H9 (cell line): ENCODE measurements at regions not wholly inside any gene's neighbourhood (a gene's known extent, or its start where the extent isn't known, plus 50 kb on each side); places are given as distances from the start of the nearest gene placed in this dataset.

Experiments used
- DNase-seq: peaks from one replicate; pipeline ENCODE4 v3.0.0-alpha.2; 2017
- H2AFZ ChIP-seq: one replicate; pipeline ENCODE4 v1.6.1; 2013; ENCODE audit warnings: mild to moderate bottlenecking, low read length, control low read depth, moderate library complexity
- H2AK5ac ChIP-seq: 2 replicates; pipeline ENCODE4 v1.6.1; 2013; ENCODE audit warnings: low read length, control low read depth, mixed read lengths; ENCODE audit not compliant: insufficient read length
- H2BK120ac ChIP-seq: one replicate; pipeline ENCODE4 v1.6.1; 2013; ENCODE audit warnings: low read depth, mild to moderate bottlenecking, low read length, control low read depth, inconsistent platforms; ENCODE audit not compliant: poor library complexity, severe bottlenecking
- H2BK12ac ChIP-seq: 2 replicates; pipeline ENCODE4 v1.6.1; 2013; ENCODE audit warnings: low read length, control low read depth, mixed read lengths, low read depth; ENCODE audit not compliant: insufficient read length
- H2BK15ac ChIP-seq: 2 replicates; pipeline ENCODE4 v1.6.1; 2013; ENCODE audit warnings: low read depth, low read length, control low read depth
- H2BK20ac ChIP-seq: one replicate; pipeline ENCODE4 v1.6.1; 2013; ENCODE audit warnings: low read depth, mild to moderate bottlenecking, low read length, control low read depth, inconsistent platforms; ENCODE audit not compliant: poor library complexity, severe bottlenecking
- H2BK5ac ChIP-seq: 2 replicates; pipeline ENCODE4 v1.6.1; 2013; ENCODE audit warnings: low read length, control low read depth, mixed read lengths; ENCODE audit not compliant: insufficient read length
- H3K14ac ChIP-seq: 2 replicates; pipeline ENCODE4 v1.6.1; 2013; ENCODE audit warnings: low read length, control low read depth; ENCODE audit not compliant: insufficient read depth
- H3K18ac ChIP-seq: 2 replicates; pipeline ENCODE4 v1.6.1; 2013; ENCODE audit warnings: low read depth, mild to moderate bottlenecking, mixed read lengths, low read length, control low read depth; ENCODE audit not compliant: insufficient read length
- H3K23ac ChIP-seq: 2 replicates; pipeline ENCODE4 v1.6.1; 2013; ENCODE audit warnings: low read length, control low read depth, mixed read lengths, low read depth; ENCODE audit not compliant: insufficient read length
- H3K23me2 ChIP-seq: 2 replicates; pipeline ENCODE4 v1.6.1; 2013; ENCODE audit warnings: low read depth, mild to moderate bottlenecking, mixed read lengths, low read length, control low read depth; ENCODE audit not compliant: insufficient read length, poor library complexity, severe bottlenecking
- H3K27ac ChIP-seq: 2 replicates; pipeline ENCODE4 v1.5.1; 2013; ENCODE audit warnings: low read length, control low read depth, mixed read lengths, low read depth; ENCODE audit not compliant: insufficient read length
- H3K27me3 ChIP-seq: 2 replicates; pipeline ENCODE4 v1.6.1; 2013; ENCODE audit warnings: low read length, control low read depth, inconsistent platforms; ENCODE audit not compliant: insufficient read depth
- H3K4ac ChIP-seq: 2 replicates; pipeline ENCODE4 v1.6.1; 2013; ENCODE audit warnings: low read depth, mild to moderate bottlenecking, control low read depth, inconsistent platforms, low read length, moderate library complexity
- H3K4me1 ChIP-seq: 2 replicates; pipeline ENCODE4 v1.6.1; 2013; ENCODE audit warnings: low read length, control low read depth, inconsistent platforms; ENCODE audit not compliant: insufficient read depth
- H3K4me2 ChIP-seq: 2 replicates; pipeline ENCODE4 v1.6.1; 2013; ENCODE audit warnings: low read length, control low read depth, mixed read lengths; ENCODE audit not compliant: insufficient read length, insufficient read depth
- H3K56ac ChIP-seq: 2 replicates; pipeline ENCODE4 v1.6.1; 2013; ENCODE audit warnings: low read depth, mild to moderate bottlenecking, mixed read lengths, low read length, control low read depth; ENCODE audit not compliant: insufficient read length
- H3K79me1 ChIP-seq: 2 replicates; pipeline ENCODE4 v1.6.1; 2013; ENCODE audit warnings: low read depth, mild to moderate bottlenecking, moderate library complexity, low read length, control low read depth, inconsistent platforms; ENCODE audit not compliant: insufficient read depth, poor library complexity, severe bottlenecking
- H3K79me2 ChIP-seq: 2 replicates; pipeline ENCODE4 v1.6.1; 2013; ENCODE audit warnings: low read length, control low read depth, inconsistent platforms; ENCODE audit not compliant: insufficient read depth
- H3K9ac ChIP-seq: 2 replicates; pipeline ENCODE4 v1.6.1; 2013; ENCODE audit warnings: low read length, control low read depth, mixed read lengths; ENCODE audit not compliant: insufficient read length; ENCODE audit errors: extremely low read depth
- H3K9me3 ChIP-seq: one replicate; pipeline ENCODE4 v1.6.1; 2013; ENCODE audit warnings: low read depth, low read length, inconsistent platforms; ENCODE audit not compliant: control insufficient read depth
- H3T11ph ChIP-seq: one replicate; pipeline ENCODE4 v1.6.1; 2013; ENCODE audit warnings: mild to moderate bottlenecking, low read length, control low read depth, inconsistent platforms
- H4K20me1 ChIP-seq: one replicate; pipeline ENCODE4 v1.6.1; 2013; ENCODE audit not compliant: control insufficient read depth, insufficient read length, insufficient read depth
- H4K5ac ChIP-seq: 2 replicates; pipeline ENCODE4 v1.6.1; 2013; ENCODE audit warnings: low read depth, mild to moderate bottlenecking, mixed read lengths, low read length, control low read depth; ENCODE audit not compliant: insufficient read length
- H4K8ac ChIP-seq: replicated peaks from 2 replicates; pipeline ENCODE4 v1.6.1; 2013; ENCODE audit warnings: low read length, control low read depth, mixed read lengths, low read depth; ENCODE audit not compliant: insufficient read length
- H4K91ac ChIP-seq: 2 replicates; pipeline ENCODE4 v1.6.1; 2013; ENCODE audit warnings: low read depth, mild to moderate bottlenecking, moderate library complexity, mixed read lengths, low read length, control low read depth; ENCODE audit not compliant: insufficient read length
- H3K27ac Mint-ChIP-seq, 3 experiments: 2 replicates in 2 of 3; 3 replicates in 1 of 3; pipeline ENCODE4 v1.8.0; 2020 to 2021; ENCODE audit warnings: mixed read lengths in 3 of 3, mild to moderate bottlenecking in 1 of 3, moderate library complexity in 1 of 3
- H3K27me3 Mint-ChIP-seq: 2 replicates; pipeline ENCODE4 v1.8.0; 2021; ENCODE audit warnings: low read depth, mild to moderate bottlenecking, moderate library complexity, mixed read lengths
- H3K36me3 Mint-ChIP-seq, 3 experiments: 2 replicates in 2 of 3; 3 replicates in 1 of 3; pipeline ENCODE4 v1.8.0; 2020 to 2021; ENCODE audit warnings: low read depth in 3 of 3, mixed read lengths in 3 of 3; ENCODE audit not compliant: insufficient read depth in 1 of 3
- H3K4me1 Mint-ChIP-seq, 2 experiments: 2 replicates each; pipeline ENCODE4 v1.8.0; 2020; ENCODE audit warnings: mixed read lengths in 2 of 2
- H3K4me3 Mint-ChIP-seq, 2 experiments: 2 replicates in 1 of 2; 3 replicates in 1 of 2; pipeline ENCODE4 v1.8.0; 2020 to 2021; ENCODE audit warnings: mild to moderate bottlenecking in 2 of 2, mixed read lengths in 2 of 2, moderate library complexity in 1 of 2
- H3K9me3 Mint-ChIP-seq, 2 experiments: 2 replicates in 1 of 2; 3 replicates in 1 of 2; pipeline ENCODE4 v1.8.0; 2020; ENCODE audit warnings: mild to moderate bottlenecking in 2 of 2, mixed read lengths in 2 of 2, moderate library complexity in 1 of 2
- WGBS: extraction: QIAGEN DNeasy Blood & Tissue Kit; methylation state at CpG from one replicate; pipeline ENCODE4 v1.1.7; 2013; ENCODE audit warnings: missing lambda C conversion rate, low lambda C conversion rate, mixed read lengths; ENCODE audit not compliant: insufficient read length; ENCODE audit errors: extremely low coverage; 5-methylcytosine and 5-hydroxymethylcytosine counted together
- TF ChIP-seq, protein P1 (sequence below): fragments of 200-600 bp; sonication (generic); conservative IDR thresholded peaks from 3 replicates; pipeline ENCODE4 v1.8.0; 2021; ENCODE audit warnings: antibody characterized with exemption, mild to moderate bottlenecking

DNA sequence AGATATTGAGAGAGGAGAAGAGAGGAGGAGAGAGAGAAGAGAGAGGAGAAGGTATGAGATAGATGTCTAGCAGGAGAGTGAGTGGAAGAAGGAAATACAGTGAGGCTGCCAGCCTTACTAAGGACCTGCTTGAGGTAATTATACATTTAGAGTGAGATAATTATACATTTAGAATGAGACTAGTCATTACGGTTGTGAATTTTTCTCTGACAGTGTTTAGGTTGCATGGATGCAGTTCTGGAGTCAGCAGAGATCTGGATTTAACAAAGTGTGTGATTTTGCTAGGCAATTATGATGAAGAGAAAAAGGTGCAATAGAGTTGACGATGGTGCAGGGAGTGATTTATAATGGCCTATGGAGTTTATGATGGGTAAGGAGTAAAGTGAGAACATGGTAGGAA lies 187.1 kb upstream of the ARX start:
- no peak overlapping the region for H3K18ac ChIP-seq
- no peak overlapping the region for H2BK20ac ChIP-seq
- Mint-ChIP-seq H3K36me3 (no peaks in the 10 kb centered on the region), H3K4me1 (no peaks in the 10 kb centered on the region), H3K27ac (no peak overlapping the region), H3K9me3 (peaks cover 0 to 3% of the 10 kb centered on the region in 2 experiments; a peak in 2 of 5 replicates), H3K4me3 (no peak overlapping the region), H3K27me3 (no peaks in the 10 kb centered on the region; the same call in 1 of the 2 replicates)
- no peak overlapping the region for H2BK120ac ChIP-seq
- no peak overlapping the region for H4K8ac ChIP-seq
- no peak overlapping the region for H4K91ac ChIP-seq
- H3K9ac ChIP-seq: no peak overlapping the region
- no peak overlapping the region for H2BK12ac ChIP-seq
- no peak overlapping the region for H3K27ac ChIP-seq
- TF ChIP-seq, protein P1, sequence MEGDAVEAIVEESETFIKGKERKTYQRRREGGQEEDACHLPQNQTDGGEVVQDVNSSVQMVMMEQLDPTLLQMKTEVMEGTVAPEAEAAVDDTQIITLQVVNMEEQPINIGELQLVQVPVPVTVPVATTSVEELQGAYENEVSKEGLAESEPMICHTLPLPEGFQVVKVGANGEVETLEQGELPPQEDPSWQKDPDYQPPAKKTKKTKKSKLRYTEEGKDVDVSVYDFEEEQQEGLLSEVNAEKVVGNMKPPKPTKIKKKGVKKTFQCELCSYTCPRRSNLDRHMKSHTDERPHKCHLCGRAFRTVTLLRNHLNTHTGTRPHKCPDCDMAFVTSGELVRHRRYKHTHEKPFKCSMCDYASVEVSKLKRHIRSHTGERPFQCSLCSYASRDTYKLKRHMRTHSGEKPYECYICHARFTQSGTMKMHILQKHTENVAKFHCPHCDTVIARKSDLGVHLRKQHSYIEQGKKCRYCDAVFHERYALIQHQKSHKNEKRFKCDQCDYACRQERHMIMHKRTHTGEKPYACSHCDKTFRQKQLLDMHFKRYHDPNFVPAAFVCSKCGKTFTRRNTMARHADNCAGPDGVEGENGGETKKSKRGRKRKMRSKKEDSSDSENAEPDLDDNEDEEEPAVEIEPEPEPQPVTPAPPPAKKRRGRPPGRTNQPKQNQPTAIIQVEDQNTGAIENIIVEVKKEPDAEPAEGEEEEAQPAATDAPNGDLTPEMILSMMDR: no peak
- H2AK5ac ChIP-seq: no peak overlapping the region
- 100% methylated on average over 1 of the region's 2 CpGs for WGBS
- H3K79me2 ChIP-seq: no peaks in the 10 kb centered on the region; the same call in 1 of the 2 replicates
- no peak overlapping the region for H3K4ac ChIP-seq
- H3K27me3 ChIP-seq: no peaks in the 10 kb centered on the region
- H3K23ac ChIP-seq: no peak overlapping the region
- no peaks in the 10 kb centered on the region for H3K79me1 ChIP-seq
- no peaks in the 10 kb centered on the region for H3K4me1 ChIP-seq
- H4K20me1 ChIP-seq: no peaks in the 10 kb centered on the region
- no peak overlapping the region for H2AFZ ChIP-seq
- H2BK5ac ChIP-seq: no peak overlapping the region
- H3K56ac ChIP-seq: no peak overlapping the region
- no peak overlapping the region for H3K14ac ChIP-seq
- DNase-seq: no peak
- no peaks in the 10 kb centered on the region for H3K9me3 ChIP-seq
- H3K4me2 ChIP-seq: no peak overlapping the region
- H3T11ph ChIP-seq: no peak overlapping the region
- no peak overlapping the region for H4K5ac ChIP-seq
- H2BK15ac ChIP-seq: no peak overlapping the region
- H3K23me2 ChIP-seq: no peaks in the 10 kb centered on the region
